ENCODE measurements at regions not wholly inside any gene's neighbourhood (a gene's known extent, or its start where the extent isn't known, plus 50 kb on each side); places are given as distances from the start of the nearest gene placed in this dataset.

- no peak for DNase-seq (ENCODE audit: insufficient read length)
- no peak for FAIRE-seq
- TF ChIP-seq POLR2AphosphoS5 (IDR thresholded peaks at IDR 0.05; ENCODE audit: low read depth, low read length) (no peak), TAF1 (IDR thresholded peaks at IDR 0.05; ENCODE audit: borderline replicate concordance, low read depth, low read length) (no peak), POLR2A (IDR thresholded peaks at IDR 0.05; ENCODE audit: low read depth, low read length) (no peak)
These were observed 102.1 kb upstream of the SHH start for GRCh38 chr7:155914341-155914740.

GRCh38 chr7:155913719-155914118, 101.5 kb upstream of the SHH start:
- no peak for TF ChIP-seq POLR2A (IDR thresholded peaks at IDR 0.05; ENCODE audit: low read depth, low read length)
- TF ChIP-seq POLR2AphosphoS5 (IDR thresholded peaks at IDR 0.05; ENCODE audit: low read depth, low read length), result no peak
- TF ChIP-seq TAF1 (IDR thresholded peaks at IDR 0.05; ENCODE audit: borderline replicate concordance, low read depth, low read length), result no peak
- no peak for FAIRE-seq
- DNase-seq (ENCODE audit: insufficient read length), result no peak

DNA sequence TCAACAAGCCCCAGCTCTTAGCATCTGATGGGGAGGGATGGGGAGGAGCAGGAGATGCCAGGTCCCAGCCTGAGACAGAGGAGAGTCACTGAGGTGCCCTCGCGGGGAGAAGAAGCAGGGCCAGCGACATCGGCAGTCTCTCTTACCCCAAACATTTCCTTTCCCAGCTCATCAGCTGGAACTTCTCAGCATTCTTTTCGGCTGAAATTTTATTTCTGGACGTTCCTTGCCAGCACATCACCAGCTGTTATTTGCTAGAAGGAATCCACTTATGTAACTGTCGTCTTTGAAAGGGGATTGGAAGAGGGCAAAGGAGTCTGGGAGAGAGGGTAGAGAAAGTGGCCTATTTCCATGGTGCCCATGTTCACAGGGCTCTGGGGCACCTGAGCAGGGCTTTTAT, 101.0 kb upstream of the SHH start:
- FAIRE-seq, result no peak
- TF ChIP-seq POLR2AphosphoS5 (IDR thresholded peaks at IDR 0.05; ENCODE audit: low read depth, low read length) (no peak), POLR2A (IDR thresholded peaks at IDR 0.05; ENCODE audit: low read depth, low read length) (no peak), TAF1 (IDR thresholded peaks at IDR 0.05; ENCODE audit: borderline replicate concordance, low read depth, low read length) (no peak)
- no peak for DNase-seq (ENCODE audit: insufficient read length)

- TF ChIP-seq POLR2A (IDR thresholded peaks at IDR 0.05; ENCODE audit: low read depth, low read length) (no peak), TAF1 (IDR thresholded peaks at IDR 0.05; ENCODE audit: borderline replicate concordance, low read depth, low read length) (no peak), POLR2AphosphoS5 (IDR thresholded peaks at IDR 0.05; ENCODE audit: low read depth, low read length) (no peak)
- FAIRE-seq (no peak), DNase-seq (ENCODE audit: insufficient read length) (no peak)
These were observed 99.3 kb upstream of the SHH start for GRCh38 chr7:155911471-155912105.

GRCh38 chr7:155908385-155908784, 96.1 kb upstream of the SHH start:
- DNase-seq (ENCODE audit: insufficient read length), result no peak
- FAIRE-seq, result no peak

GRCh38 chr7:155907450-155908200, 95.4 kb upstream of the SHH start:
- FAIRE-seq (no peak), DNase-seq (ENCODE audit: insufficient read length) (no peak)
- TF ChIP-seq POLR2AphosphoS5 (IDR thresholded peaks at IDR 0.05; ENCODE audit: low read depth, low read length), result no peak
- no peak for TF ChIP-seq TAF1 (IDR thresholded peaks at IDR 0.05; ENCODE audit: borderline replicate concordance, low read depth, low read length)
- TF ChIP-seq POLR2A (IDR thresholded peaks at IDR 0.05; ENCODE audit: low read depth, low read length), result no peak

More at GRCh38 chr7:155908385-155908784, 96.1 kb upstream of the SHH start:
- TF ChIP-seq TAF1 (IDR thresholded peaks at IDR 0.05; ENCODE audit: borderline replicate concordance, low read depth, low read length) (no peak), POLR2A (IDR thresholded peaks at IDR 0.05; ENCODE audit: low read depth, low read length) (no peak), POLR2AphosphoS5 (IDR thresholded peaks at IDR 0.05; ENCODE audit: low read depth, low read length) (no peak)

DNA sequence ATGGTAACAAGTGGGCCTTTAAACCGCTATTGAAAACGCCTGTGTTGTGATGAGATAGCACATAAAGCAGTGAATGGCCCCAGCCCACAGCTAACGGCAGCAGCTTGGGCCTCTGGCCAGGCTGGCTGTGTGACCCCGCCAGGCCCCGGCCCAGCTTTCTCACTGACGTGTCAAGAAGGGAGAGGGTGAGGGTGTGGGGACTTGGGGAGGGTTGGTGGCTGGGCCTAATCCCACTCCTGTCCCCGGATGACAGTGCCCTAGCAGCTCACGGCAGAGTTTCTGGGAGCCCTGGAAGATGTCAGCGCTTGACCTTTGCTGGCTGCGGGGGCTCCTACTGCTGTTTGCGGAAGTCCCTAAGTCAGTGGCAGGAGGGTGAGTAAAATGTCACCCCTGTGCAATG, 88.9 kb upstream of the SHH start:
- DNase-seq (ENCODE audit: insufficient read length) (no peak), FAIRE-seq (no peak)
- TF ChIP-seq POLR2A (IDR thresholded peaks at IDR 0.05; ENCODE audit: low read depth, low read length), result no peak

- no peak for FAIRE-seq
- DNase-seq (ENCODE audit: insufficient read length), result no peak
- no peak for TF ChIP-seq POLR2A (IDR thresholded peaks at IDR 0.05; ENCODE audit: low read depth, low read length)
- no peak for TF ChIP-seq POLR2AphosphoS5 (IDR thresholded peaks at IDR 0.05; ENCODE audit: low read depth, low read length)
- no peak for TF ChIP-seq TAF1 (IDR thresholded peaks at IDR 0.05; ENCODE audit: borderline replicate concordance, low read depth, low read length)
These were observed 87.3 kb upstream of the SHH start for GRCh38 chr7:155899596-155899995.

- DNase-seq (ENCODE audit: insufficient read length), result no peak
- no peak for TF ChIP-seq POLR2A (IDR thresholded peaks at IDR 0.05; ENCODE audit: low read depth, low read length)
- TF ChIP-seq POLR2AphosphoS5 (IDR thresholded peaks at IDR 0.05; ENCODE audit: low read depth, low read length), result no peak
- no peak for TF ChIP-seq TAF1 (IDR thresholded peaks at IDR 0.05; ENCODE audit: borderline replicate concordance, low read depth, low read length)
- FAIRE-seq, result no peak
These were observed 85.6 kb upstream of the SHH start for GRCh38 chr7:155897758-155898386.

DNA sequence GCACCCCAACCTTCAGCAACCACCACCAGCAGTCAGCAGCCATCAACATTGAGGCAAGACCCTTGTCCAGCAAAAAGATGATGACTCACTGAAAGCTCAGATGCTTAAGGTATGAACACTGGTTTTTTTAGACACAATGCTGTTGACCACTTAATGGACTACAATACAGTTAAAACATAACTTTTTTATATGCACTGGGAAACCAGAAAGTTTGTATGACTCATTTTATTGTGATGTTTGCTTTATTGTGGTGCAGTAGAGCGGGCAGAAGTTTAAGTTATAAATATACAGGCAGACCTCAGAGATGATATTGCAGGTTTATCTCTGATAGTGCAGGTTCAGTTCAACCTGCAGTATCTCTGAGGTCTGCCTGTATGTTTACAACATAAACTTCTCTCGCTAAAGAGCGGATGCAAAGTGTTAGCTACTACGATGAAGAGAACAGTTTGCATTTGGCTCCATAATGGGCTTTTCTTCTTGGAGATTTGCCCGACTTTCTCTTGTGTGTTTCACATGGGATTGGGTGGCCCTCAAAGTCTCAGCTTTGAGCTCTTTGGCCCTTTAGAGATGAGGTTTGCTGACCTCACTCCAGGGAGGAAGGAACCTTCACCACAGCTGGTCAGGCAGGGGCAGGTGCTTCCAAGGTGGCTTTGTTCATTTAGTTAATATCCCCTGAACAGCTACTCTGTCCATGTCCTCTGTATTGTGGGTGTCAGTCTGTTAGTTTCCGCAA, 84.4 kb upstream of the SHH start:
- no peak for FAIRE-seq
- TF ChIP-seq POLR2A (IDR thresholded peaks at IDR 0.05; ENCODE audit: low read depth, low read length), result no peak
- TF ChIP-seq POLR2AphosphoS5 (IDR thresholded peaks at IDR 0.05; ENCODE audit: low read depth, low read length), result no peak
- TF ChIP-seq TAF1 (IDR thresholded peaks at IDR 0.05; ENCODE audit: borderline replicate concordance, low read depth, low read length), result no peak

GRCh38 chr7:155893664-155894063, 81.4 kb upstream of the SHH start:
- DNase-seq (ENCODE audit: insufficient read length) (no peak), FAIRE-seq (no peak)
- no peak for TF ChIP-seq POLR2AphosphoS5 (IDR thresholded peaks at IDR 0.05; ENCODE audit: low read depth, low read length)
- no peak for TF ChIP-seq TAF1 (IDR thresholded peaks at IDR 0.05; ENCODE audit: borderline replicate concordance, low read depth, low read length)
- no peak for TF ChIP-seq POLR2A (IDR thresholded peaks at IDR 0.05; ENCODE audit: low read depth, low read length)

More for the DNA sequence above, 84.4 kb upstream of the SHH start:
- DNase-seq (ENCODE audit: insufficient read length), result no peak

Measured in GM12892 (cell line).